ENCODE measurements at regions not wholly inside any gene's neighbourhood (a gene's known extent, or its start where the extent isn't known, plus 50 kb on each side); places are given as distances from the start of the nearest gene placed in this dataset.

DNA sequence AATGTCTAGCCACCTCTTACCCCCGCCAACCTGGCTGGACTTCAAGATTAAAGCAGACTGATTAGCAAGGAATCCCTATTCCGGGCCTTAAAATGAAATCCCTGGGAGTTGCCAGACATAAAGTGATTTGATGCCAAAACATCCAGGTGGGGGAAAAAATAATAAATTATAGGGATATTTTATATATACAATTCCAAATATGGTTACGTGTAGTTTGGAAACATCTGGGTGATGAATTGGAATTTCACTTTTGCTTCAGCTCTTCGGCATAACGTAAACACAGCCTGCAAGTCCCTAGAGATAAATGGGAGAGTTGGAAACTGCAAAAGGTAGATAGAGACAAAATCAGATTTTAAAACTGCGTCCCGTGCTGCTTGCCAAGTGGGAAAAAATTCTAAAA, 545.5 kb upstream of the MDFIC2 start:
- ATAC-seq (no peak), DNase-seq (ENCODE audit: low read depth, low spot score) (no peak)
- BruUV-seq (replicated peaks): no TSS peak
- no peak overlapping the region for H3K4me3 ChIP-seq (replicated peaks in 1 of 2; ENCODE audit: low read depth in 1 of 2, low read length in 2 of 2)
- no peak overlapping the region for H2AFZ ChIP-seq (ENCODE audit: low read depth, low read length, poor library complexity, severe bottlenecking)
- intact Hi-C loops (cut with micrococcal nuclease): no loop called here
- ChIA-PET CTCF (no interaction called here), RAD21 (ENCODE audit: low non-redundant PET in 1 of 2, low total read pairs in 2 of 2, uncharacterized antibody in 2 of 2, unreplicated experiment in 2 of 2) (no interaction called here), POLR2A (no interaction called here)
- no peaks in the 10 kb centered on the region for H4K20me1 ChIP-seq (ENCODE audit: insufficient read depth)
- H3K9me3 ChIP-seq (ENCODE audit: control insufficient read depth in 1 of 2, insufficient read depth in 1 of 2, low read depth in 1 of 2, low read length in 2 of 2): peaks cover 0 to 10% of the 10 kb centered on the region in 2 experiments; a peak in 2 of 4 replicates
- no peak overlapping the region for H3K9ac ChIP-seq (ENCODE audit: low read length)
- TF ChIP-seq YY1 (IDR thresholded peaks at IDR 0.05; ENCODE audit: extremely low read depth, insufficient replicate concordance, low read depth, low read length) (no peak), SP1 (IDR thresholded peaks at IDR 0.05; ENCODE audit: low read depth) (no peak), FOSL1 (IDR thresholded peaks at IDR 0.05; ENCODE audit: low read depth) (no peak), CBX3 (IDR thresholded peaks at IDR 0.05; ENCODE audit: low read depth) (no peak), ZFX (IDR thresholded peaks at IDR 0.05) (no peak), RAD21 (IDR thresholded peaks at IDR 0.05; ENCODE audit: low read depth) (no peak)
- TF ChIP-seq, protein P1, sequence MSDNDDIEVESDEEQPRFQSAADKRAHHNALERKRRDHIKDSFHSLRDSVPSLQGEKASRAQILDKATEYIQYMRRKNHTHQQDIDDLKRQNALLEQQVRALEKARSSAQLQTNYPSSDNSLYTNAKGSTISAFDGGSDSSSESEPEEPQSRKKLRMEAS (IDR thresholded peaks at IDR 0.05): no peak
- no peaks in the 10 kb centered on the region for H3K4me1 ChIP-seq (ENCODE audit: control insufficient read depth in 1 of 2, insufficient read depth in 2 of 2, low read length in 2 of 2)
- H3K27ac ChIP-seq (ENCODE audit: low read depth, low read length): no peak overlapping the region
- H3K36me3 ChIP-seq (ENCODE audit: control insufficient read depth in 1 of 2, insufficient read depth in 2 of 2, low read length in 2 of 2): no peaks in the 10 kb centered on the region
- no peak overlapping the region for H3K4me2 ChIP-seq (ENCODE audit: low read length)
- no peaks in the 10 kb centered on the region for H3K27me3 ChIP-seq (ENCODE audit: insufficient read depth, low read length)
- no peaks in the 10 kb centered on the region for H3K9me2 ChIP-seq (ENCODE audit: insufficient read depth)
- no peaks in the 10 kb centered on the region for H3K79me2 ChIP-seq (ENCODE audit: insufficient read depth, low read length)

DNA sequence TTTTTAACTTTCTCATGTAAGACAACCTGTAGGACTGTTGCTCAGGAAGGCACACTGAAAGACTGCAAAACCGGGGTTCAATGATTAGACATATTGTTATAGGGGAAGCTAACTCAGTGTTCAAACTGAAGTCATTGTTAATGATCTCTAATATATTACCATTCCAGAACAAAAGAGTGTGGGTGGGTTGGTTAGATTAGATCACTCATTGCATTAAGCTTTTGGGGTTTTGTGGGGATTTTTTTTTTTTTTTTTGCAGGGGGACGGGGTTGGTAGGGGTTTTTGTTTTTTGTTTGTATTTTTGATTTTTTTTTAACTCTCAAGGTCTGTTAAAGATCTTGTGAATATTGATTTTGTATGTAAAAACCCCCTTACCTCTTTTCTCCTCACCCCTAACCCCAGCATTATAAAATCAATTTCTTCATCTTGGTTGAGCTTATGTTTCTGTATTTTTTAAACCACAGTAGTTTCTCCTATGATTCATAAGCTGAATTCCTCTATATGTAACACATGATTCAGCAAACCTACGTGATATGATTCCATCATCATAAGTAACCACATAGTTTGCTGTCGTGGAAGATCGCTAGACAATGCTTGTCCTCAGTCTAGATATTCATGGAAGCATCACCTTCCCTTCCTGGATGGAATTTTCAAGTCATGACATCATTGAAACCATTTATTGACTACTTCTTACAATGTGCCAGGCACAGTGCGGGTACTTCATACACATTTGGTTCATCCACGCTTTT, 544.1 kb upstream of the MDFIC2 start:
- POLR2A ChIA-PET: no interaction called here

More for the DNA sequence above, 544.1 kb upstream of the MDFIC2 start:
- Histone ChIP-seq H4K20me1 (ENCODE audit: insufficient read depth) (no peaks in the 10 kb centered on the region), H3K4me3 (replicated peaks in 1 of 2; ENCODE audit: low read depth in 1 of 2, low read length in 2 of 2) (no peak overlapping the region), H3K4me1 (ENCODE audit: control insufficient read depth in 1 of 2, insufficient read depth in 2 of 2, low read length in 2 of 2) (no peaks in the 10 kb centered on the region), H3K4me2 (ENCODE audit: low read length) (no peak overlapping the region), H3K9me2 (ENCODE audit: insufficient read depth) (no peaks in the 10 kb centered on the region), H3K79me2 (ENCODE audit: insufficient read depth, low read length) (no peaks in the 10 kb centered on the region), H3K9ac (ENCODE audit: low read length) (no peak overlapping the region), H3K27me3 (ENCODE audit: insufficient read depth, low read length) (no peaks in the 10 kb centered on the region), H3K27ac (ENCODE audit: low read depth, low read length) (no peak overlapping the region), H2AFZ (ENCODE audit: low read depth, low read length, poor library complexity, severe bottlenecking) (no peak overlapping the region), H3K36me3 (ENCODE audit: control insufficient read depth in 1 of 2, insufficient read depth in 2 of 2, low read length in 2 of 2) (no peaks in the 10 kb centered on the region), H3K9me3 (ENCODE audit: control insufficient read depth in 1 of 2, insufficient read depth in 1 of 2, low read depth in 1 of 2, low read length in 2 of 2) (peaks cover 0 to 10% of the 10 kb centered on the region in 2 experiments; a peak in 2 of 4 replicates)
- DNase-seq (ENCODE audit: low read depth, low spot score) (no peak), ATAC-seq (no peak)
- intact Hi-C loops (cut with micrococcal nuclease): no loop called here
- no TSS peak for BruUV-seq (replicated peaks)
- RAD21 ChIA-PET (ENCODE audit: low non-redundant PET in 1 of 2, low total read pairs in 2 of 2, uncharacterized antibody in 2 of 2, unreplicated experiment in 2 of 2): no interaction called here
- CTCF ChIA-PET: no interaction called here
- TF ChIP-seq FOSL1 (IDR thresholded peaks at IDR 0.05; ENCODE audit: low read depth) (no peak), ELF1 (IDR thresholded peaks at IDR 0.05; ENCODE audit: borderline replicate concordance, low read depth) (no peak), RAD21 (IDR thresholded peaks at IDR 0.05; ENCODE audit: low read depth) (no peak), POLR2AphosphoS5 (IDR thresholded peaks at IDR 0.05; ENCODE audit: low read depth, low read length) (no peak), SRF (IDR thresholded peaks at IDR 0.05; ENCODE audit: low read depth) (no peak), ZFX (IDR thresholded peaks at IDR 0.05) (no peak), TCF7L2 (IDR thresholded peaks at IDR 0.05; ENCODE audit: borderline replicate concordance, extremely low read depth, insufficient read depth, insufficient read length) (no peak), JUND (IDR thresholded peaks at IDR 0.05) (no peak), SP1 (IDR thresholded peaks at IDR 0.05; ENCODE audit: low read depth) (no peak)
- TF ChIP-seq, protein P1 (IDR thresholded peaks at IDR 0.05): no peak
- TF ChIP-seq, protein P2, sequence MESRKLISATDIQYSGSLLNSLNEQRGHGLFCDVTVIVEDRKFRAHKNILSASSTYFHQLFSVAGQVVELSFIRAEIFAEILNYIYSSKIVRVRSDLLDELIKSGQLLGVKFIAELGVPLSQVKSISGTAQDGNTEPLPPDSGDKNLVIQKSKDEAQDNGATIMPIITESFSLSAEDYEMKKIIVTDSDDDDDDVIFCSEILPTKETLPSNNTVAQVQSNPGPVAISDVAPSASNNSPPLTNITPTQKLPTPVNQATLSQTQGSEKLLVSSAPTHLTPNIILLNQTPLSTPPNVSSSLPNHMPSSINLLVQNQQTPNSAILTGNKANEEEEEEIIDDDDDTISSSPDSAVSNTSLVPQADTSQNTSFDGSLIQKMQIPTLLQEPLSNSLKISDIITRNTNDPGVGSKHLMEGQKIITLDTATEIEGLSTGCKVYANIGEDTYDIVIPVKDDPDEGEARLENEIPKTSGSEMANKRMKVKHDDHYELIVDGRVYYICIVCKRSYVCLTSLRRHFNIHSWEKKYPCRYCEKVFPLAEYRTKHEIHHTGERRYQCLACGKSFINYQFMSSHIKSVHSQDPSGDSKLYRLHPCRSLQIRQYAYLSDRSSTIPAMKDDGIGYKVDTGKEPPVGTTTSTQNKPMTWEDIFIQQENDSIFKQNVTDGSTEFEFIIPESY (IDR thresholded peaks at IDR 0.05; ENCODE audit: extremely low read depth, insufficient replicate concordance, low read length): no peak
- TF ChIP-seq, protein P3, sequence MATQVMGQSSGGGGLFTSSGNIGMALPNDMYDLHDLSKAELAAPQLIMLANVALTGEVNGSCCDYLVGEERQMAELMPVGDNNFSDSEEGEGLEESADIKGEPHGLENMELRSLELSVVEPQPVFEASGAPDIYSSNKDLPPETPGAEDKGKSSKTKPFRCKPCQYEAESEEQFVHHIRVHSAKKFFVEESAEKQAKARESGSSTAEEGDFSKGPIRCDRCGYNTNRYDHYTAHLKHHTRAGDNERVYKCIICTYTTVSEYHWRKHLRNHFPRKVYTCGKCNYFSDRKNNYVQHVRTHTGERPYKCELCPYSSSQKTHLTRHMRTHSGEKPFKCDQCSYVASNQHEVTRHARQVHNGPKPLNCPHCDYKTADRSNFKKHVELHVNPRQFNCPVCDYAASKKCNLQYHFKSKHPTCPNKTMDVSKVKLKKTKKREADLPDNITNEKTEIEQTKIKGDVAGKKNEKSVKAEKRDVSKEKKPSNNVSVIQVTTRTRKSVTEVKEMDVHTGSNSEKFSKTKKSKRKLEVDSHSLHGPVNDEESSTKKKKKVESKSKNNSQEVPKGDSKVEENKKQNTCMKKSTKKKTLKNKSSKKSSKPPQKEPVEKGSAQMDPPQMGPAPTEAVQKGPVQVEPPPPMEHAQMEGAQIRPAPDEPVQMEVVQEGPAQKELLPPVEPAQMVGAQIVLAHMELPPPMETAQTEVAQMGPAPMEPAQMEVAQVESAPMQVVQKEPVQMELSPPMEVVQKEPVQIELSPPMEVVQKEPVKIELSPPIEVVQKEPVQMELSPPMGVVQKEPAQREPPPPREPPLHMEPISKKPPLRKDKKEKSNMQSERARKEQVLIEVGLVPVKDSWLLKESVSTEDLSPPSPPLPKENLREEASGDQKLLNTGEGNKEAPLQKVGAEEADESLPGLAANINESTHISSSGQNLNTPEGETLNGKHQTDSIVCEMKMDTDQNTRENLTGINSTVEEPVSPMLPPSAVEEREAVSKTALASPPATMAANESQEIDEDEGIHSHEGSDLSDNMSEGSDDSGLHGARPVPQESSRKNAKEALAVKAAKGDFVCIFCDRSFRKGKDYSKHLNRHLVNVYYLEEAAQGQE (IDR thresholded peaks at IDR 0.05; ENCODE audit: low read depth): no peak
